GM13977 (cell line): ENCODE measurements at regions not wholly inside any gene's neighbourhood (a gene's known extent, or its start where the extent isn't known, plus 50 kb on each side); places are given as distances from the start of the nearest gene placed in this dataset.

Experiments used
- DNase-seq: peaks from one replicate; pipeline ENCODE4 v3.0.0; 2012; ENCODE audit warnings: low spot score
- in situ Hi-C: fragments of 300-500 bp; cut with MboI; formaldehyde crosslinking; loops from one replicate; pipeline ENCODE4 v1.12.0; 2022; ENCODE audit warnings: low sequenced_read_pairs, low pct_unique_long_range_greater_than_20kb, mixed read lengths, inconsistent platforms; ENCODE audit not compliant: unreplicated experiment
- TF ChIP-seq, protein P1 (sequence below): IDR thresholded peaks from 2 replicates; pipeline ENCODE4 v1.5.1; 2012; ENCODE audit warnings: mild to moderate bottlenecking, control low read depth; ENCODE audit not compliant: insufficient read depth; ENCODE audit errors: extremely low read depth, missing control alignments

DNA sequence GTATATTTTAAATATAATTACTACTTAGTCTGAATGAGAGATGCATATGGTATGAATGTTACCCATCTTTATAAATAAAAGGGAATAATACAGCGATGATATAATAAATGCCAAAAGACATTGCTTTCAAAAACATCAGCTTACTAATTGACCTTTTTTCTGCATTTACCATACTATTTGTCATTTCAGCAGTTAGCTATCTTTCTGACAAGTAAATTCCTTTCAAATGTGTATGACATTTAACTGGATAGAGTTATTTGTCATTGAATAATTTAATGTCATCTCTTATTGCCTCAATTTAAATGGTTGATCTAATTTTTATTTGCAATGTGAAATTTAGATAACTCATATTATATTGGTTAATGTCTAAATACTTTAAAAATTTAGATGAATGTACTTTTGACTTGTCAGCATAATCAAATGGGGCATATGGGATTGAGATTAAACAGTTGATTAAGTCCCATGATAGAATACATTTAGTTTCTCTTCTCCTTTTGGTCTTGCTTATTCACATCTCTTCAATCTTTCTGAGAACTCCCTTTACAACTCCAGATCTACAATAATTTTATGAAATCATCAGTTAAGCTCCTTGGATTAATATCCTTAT, 350.9 kb downstream of the PCDH18 start:
- in situ Hi-C loops, result no loop called here
- no peak for DNase-seq
- TF ChIP-seq, protein P1, sequence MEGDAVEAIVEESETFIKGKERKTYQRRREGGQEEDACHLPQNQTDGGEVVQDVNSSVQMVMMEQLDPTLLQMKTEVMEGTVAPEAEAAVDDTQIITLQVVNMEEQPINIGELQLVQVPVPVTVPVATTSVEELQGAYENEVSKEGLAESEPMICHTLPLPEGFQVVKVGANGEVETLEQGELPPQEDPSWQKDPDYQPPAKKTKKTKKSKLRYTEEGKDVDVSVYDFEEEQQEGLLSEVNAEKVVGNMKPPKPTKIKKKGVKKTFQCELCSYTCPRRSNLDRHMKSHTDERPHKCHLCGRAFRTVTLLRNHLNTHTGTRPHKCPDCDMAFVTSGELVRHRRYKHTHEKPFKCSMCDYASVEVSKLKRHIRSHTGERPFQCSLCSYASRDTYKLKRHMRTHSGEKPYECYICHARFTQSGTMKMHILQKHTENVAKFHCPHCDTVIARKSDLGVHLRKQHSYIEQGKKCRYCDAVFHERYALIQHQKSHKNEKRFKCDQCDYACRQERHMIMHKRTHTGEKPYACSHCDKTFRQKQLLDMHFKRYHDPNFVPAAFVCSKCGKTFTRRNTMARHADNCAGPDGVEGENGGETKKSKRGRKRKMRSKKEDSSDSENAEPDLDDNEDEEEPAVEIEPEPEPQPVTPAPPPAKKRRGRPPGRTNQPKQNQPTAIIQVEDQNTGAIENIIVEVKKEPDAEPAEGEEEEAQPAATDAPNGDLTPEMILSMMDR, result no peak

DNA sequence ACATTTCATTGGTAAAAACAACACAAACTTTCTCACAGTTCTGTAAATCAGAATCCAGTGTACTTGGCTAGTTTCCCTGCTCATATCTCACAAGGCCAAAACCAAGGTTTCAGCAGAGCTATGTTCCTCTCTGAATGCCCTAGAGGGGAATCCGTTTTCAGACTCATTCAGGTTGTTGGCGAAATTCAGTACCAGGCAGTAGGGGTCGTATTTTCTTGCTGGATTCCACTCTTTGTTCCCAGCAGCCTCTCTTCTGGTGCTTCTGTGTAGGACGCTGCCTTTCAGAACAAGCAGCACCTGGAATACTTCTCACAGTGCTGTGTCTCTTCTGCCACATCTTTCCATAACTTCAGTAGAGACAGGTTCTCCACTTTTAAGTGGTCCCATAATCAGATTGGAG, 351.9 kb downstream of the PCDH18 start:
- no peak for DNase-seq
- TF ChIP-seq, protein P1, result no peak
- in situ Hi-C loops, result no loop called here

DNA sequence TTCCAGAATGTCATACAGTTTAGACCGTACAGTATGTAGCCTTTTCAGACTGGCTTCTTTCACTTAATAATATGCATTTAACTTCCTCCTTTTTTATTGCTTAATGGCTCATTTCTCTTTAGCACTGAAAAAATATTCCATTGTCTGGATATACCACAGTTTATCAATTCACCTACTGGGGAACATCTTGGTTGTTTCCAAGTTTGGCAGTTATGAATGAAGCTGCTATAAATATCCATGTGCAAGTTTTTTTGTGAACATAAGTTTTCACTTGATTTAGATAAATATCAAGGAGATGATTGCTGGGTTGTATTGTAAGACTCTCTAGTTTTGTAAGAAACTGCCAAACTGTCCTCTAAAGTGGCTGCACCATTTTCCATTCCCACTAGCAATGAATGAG, 375.5 kb downstream of the PCDH18 start:
- no peak for DNase-seq
- TF ChIP-seq, protein P1, result no peak
- in situ Hi-C loops, result no loop called here

DNA sequence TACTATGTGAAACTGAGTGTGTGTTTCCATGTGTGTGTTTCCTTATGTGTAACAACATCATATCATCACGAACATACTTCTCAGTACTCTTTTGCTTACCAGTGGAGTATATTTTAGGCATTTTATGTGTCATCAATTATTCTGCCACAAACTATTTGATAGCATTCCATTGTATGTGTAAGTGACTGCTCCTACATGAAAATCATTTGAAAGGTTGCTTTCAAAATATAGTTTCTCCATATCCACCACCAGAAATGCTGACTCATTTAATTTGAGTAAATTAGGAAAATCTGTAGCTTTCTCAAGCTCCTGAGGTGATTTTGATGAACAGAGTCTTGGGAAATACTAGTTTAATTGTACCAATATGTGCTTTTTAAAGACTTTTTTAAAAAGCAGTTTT, 376.2 kb downstream of the PCDH18 start:
- in situ Hi-C loops, result no loop called here
- TF ChIP-seq, protein P1, result no peak
- DNase-seq, result no peak

DNA sequence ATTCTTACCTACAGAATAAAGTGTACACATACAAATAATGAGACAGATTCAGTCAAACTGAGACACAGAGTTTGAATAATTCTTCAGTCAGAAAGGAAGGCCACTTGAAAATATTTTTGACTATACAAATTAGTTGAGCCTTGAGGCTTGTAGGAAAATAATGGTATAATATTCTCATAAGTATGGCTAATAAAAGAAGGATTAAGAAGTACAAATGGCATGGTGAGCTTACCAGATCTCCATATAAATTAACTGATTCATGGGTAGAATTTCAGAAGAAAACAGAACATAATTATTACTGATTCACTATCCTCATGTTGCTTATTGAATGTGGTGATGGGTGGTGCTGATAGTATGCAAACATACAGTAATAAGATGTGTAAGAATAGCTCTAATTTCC, 401.1 kb downstream of the PCDH18 start:
- in situ Hi-C loops, result no loop called here
- TF ChIP-seq, protein P1, result no peak
- DNase-seq, result no peak

DNA sequence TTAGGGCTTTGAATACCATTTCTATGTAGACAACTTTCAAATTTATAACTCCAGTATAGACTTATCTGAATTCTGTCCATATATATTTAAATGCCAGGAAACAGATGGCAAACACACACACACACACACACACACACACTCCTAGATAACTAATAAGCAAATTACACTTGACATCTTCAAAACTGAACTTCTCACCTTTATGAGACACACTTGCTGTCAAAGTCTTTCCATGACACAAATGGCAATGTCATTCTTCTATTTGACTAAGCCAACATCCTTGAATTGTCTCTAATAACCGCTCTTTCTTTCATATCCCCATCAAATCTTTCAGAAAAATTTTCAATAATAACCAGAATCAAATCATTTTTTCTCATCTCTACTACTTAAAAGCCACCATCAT, 402.4 kb downstream of the PCDH18 start:
- DNase-seq, result no peak
- in situ Hi-C loops, result no loop called here
- TF ChIP-seq, protein P1, result no peak

DNA sequence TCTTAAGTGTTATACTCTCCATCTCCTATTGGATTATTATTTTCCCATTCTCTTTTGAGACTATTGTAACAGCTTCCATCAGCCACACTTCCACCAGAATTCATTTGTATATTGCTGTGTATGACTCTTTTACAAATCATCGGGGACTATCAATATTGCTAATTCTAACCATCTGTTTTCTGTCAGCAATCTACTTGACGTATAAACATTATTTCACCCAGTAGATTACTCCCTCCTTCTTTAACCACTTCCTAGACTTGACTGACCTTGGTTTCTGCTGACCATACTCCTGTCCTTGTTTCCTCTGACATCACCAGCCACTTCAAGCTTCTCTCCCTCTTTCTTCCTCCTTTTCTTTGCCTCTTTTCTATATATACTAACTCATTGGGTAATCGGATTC, 402.9 kb downstream of the PCDH18 start:
- TF ChIP-seq, protein P1, result no peak
- no peak for DNase-seq
- in situ Hi-C loops, result no loop called here
